ENCODE measurements at regions not wholly inside any gene's neighbourhood (a gene's known extent, or its start where the extent isn't known, plus 50 kb on each side); places are given as distances from the start of the nearest gene placed in this dataset.

- POLR2A ChIA-PET = no interaction called here
- Histone ChIP-seq H3K79me2 (ENCODE audit: insufficient read depth, low read length) (no peaks in the 10 kb centered on the region), H3K4me1 (ENCODE audit: control insufficient read depth in 1 of 2, insufficient read depth in 2 of 2, low read length in 2 of 2) (no peaks in the 10 kb centered on the region), H3K27me3 (ENCODE audit: insufficient read depth, low read length) (peaks cover 20% of the 10 kb centered on the region; the same call in 1 of the 2 replicates), H4K20me1 (ENCODE audit: insufficient read depth) (no peaks in the 10 kb centered on the region), H3K27ac (ENCODE audit: low read depth, low read length) (no peak overlapping the region), H2AFZ (ENCODE audit: low read depth, low read length, poor library complexity, severe bottlenecking) (no peak overlapping the region), H3K4me2 (ENCODE audit: low read length) (no peak overlapping the region), H3K9me2 (ENCODE audit: insufficient read depth) (no peaks in the 10 kb centered on the region), H3K4me3 (replicated peaks in 1 of 2; ENCODE audit: low read depth in 1 of 2, low read length in 2 of 2) (no peak overlapping the region), H3K9ac (ENCODE audit: low read length) (no peak overlapping the region), H3K36me3 (ENCODE audit: control insufficient read depth in 1 of 2, insufficient read depth in 2 of 2, low read length in 2 of 2) (no peaks in the 10 kb centered on the region), H3K9me3 (ENCODE audit: control insufficient read depth in 1 of 2, insufficient read depth in 1 of 2, low read depth in 1 of 2, low read length in 2 of 2) (no peaks in the 10 kb centered on the region)
- intact Hi-C loops (cut with micrococcal nuclease) = no loop called here
- no peak for DNase-seq (ENCODE audit: low read depth, low spot score)
- TF ChIP-seq EZH2phosphoT487 (IDR thresholded peaks at IDR 0.05; ENCODE audit: borderline replicate concordance) (no peak), POLR2A (IDR thresholded peaks at IDR 0.05; ENCODE audit: borderline replicate concordance, extremely low read depth, insufficient read depth, insufficient read length) (no peak), POLR2AphosphoS5 (IDR thresholded peaks at IDR 0.05; ENCODE audit: low read depth, low read length) (no peak), CBX3 (IDR thresholded peaks at IDR 0.05; ENCODE audit: low read depth) (no peak), TCF7L2 (IDR thresholded peaks at IDR 0.05; ENCODE audit: borderline replicate concordance, extremely low read depth, insufficient read depth, insufficient read length) (no peak), ELF1 (IDR thresholded peaks at IDR 0.05; ENCODE audit: borderline replicate concordance, low read depth) (no peak), ZFX (IDR thresholded peaks at IDR 0.05) (no peak), RAD21 (IDR thresholded peaks at IDR 0.05; ENCODE audit: low read depth) (no peak), EGR1 (IDR thresholded peaks at IDR 0.05; ENCODE audit: low read depth) (no peak), CEBPB (IDR thresholded peaks at IDR 0.05; ENCODE audit: low read depth) (no peak), JUND (IDR thresholded peaks at IDR 0.05) (no peak)
- TF ChIP-seq, protein P1, sequence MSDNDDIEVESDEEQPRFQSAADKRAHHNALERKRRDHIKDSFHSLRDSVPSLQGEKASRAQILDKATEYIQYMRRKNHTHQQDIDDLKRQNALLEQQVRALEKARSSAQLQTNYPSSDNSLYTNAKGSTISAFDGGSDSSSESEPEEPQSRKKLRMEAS (IDR thresholded peaks at IDR 0.05) = no peak
- CTCF ChIA-PET = no interaction called here
- ATAC-seq = no peak
- BruUV-seq (replicated peaks) = no TSS peak
- RAD21 ChIA-PET (ENCODE audit: low non-redundant PET in 1 of 2, low total read pairs in 2 of 2, uncharacterized antibody in 2 of 2, unreplicated experiment in 2 of 2) = no interaction called here
Measured at GRCh38 chr2:573025-573424, 104.2 kb downstream of the TMEM18 start.

GRCh38 chr2:569681-570080, 107.5 kb downstream of the TMEM18 start:
- intact Hi-C loops (cut with micrococcal nuclease) = no loop called here
- Histone ChIP-seq H2AFZ (ENCODE audit: low read depth, low read length, poor library complexity, severe bottlenecking) (no peak overlapping the region), H4K20me1 (ENCODE audit: insufficient read depth) (no peaks in the 10 kb centered on the region), H3K9me2 (ENCODE audit: insufficient read depth) (no peaks in the 10 kb centered on the region), H3K27me3 (ENCODE audit: insufficient read depth, low read length) (peaks cover 20% of the 10 kb centered on the region; the same call in 1 of the 2 replicates), H3K27ac (ENCODE audit: low read depth, low read length) (no peak overlapping the region), H3K4me3 (replicated peaks in 1 of 2; ENCODE audit: low read depth in 1 of 2, low read length in 2 of 2) (no peak overlapping the region), H3K36me3 (ENCODE audit: control insufficient read depth in 1 of 2, insufficient read depth in 2 of 2, low read length in 2 of 2) (no peaks in the 10 kb centered on the region), H3K9me3 (ENCODE audit: control insufficient read depth in 1 of 2, insufficient read depth in 1 of 2, low read depth in 1 of 2, low read length in 2 of 2) (no peaks in the 10 kb centered on the region), H3K4me1 (ENCODE audit: control insufficient read depth in 1 of 2, insufficient read depth in 2 of 2, low read length in 2 of 2) (no peaks in the 10 kb centered on the region), H3K79me2 (ENCODE audit: insufficient read depth, low read length) (no peaks in the 10 kb centered on the region), H3K4me2 (ENCODE audit: low read length) (no peak overlapping the region), H3K9ac (ENCODE audit: low read length) (no peak overlapping the region)
- ChIA-PET RAD21 (ENCODE audit: low non-redundant PET in 1 of 2, low total read pairs in 2 of 2, uncharacterized antibody in 2 of 2, unreplicated experiment in 2 of 2) (no interaction called here), CTCF (no interaction called here), POLR2A (no interaction called here)
- TF ChIP-seq SIN3A (IDR thresholded peaks at IDR 0.05; ENCODE audit: low read depth) (no peak), YY1 (IDR thresholded peaks at IDR 0.05; ENCODE audit: extremely low read depth, insufficient replicate concordance, low read depth, low read length) (no peak), JUND (IDR thresholded peaks at IDR 0.05) (no peak)
- TF ChIP-seq, protein P2, sequence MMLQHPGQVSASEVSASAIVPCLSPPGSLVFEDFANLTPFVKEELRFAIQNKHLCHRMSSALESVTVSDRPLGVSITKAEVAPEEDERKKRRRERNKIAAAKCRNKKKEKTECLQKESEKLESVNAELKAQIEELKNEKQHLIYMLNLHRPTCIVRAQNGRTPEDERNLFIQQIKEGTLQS (IDR thresholded peaks at IDR 0.05) = no peak
- no peak for DNase-seq (ENCODE audit: low read depth, low spot score)
- no TSS peak for BruUV-seq (replicated peaks)
- ATAC-seq = no peak

All from HCT116 (cell line).